ENCODE measurements at regions not wholly inside any gene's neighbourhood (a gene's known extent, or its start where the extent isn't known, plus 50 kb on each side); places are given as distances from the start of the nearest gene placed in this dataset.

DNA sequence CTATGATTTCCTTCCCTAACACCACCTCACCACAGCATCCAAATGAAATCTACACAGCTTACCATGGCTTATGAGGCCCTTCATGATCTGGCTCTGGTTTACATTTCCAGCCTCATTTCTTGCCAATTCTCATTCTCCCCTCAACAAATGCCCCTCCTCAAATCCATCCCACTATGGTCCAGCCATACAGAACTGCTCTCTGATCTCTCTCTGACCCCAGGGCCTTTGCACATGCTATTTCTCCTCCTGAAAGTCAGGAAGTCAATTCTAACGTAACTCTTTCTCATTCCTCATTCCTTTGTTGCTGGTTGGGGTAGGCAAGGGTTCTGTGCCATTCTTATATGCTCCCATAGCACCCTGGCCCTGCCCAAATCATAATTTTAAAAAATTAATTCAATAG lies 120.0 kb downstream of the LRIG2 start:
- TF ChIP-seq YY1 (IDR thresholded peaks at IDR 0.05; ENCODE audit: low read depth) (no peak), RAD21 (IDR thresholded peaks at IDR 0.05; ENCODE audit: low read depth) (no peak), TAF1 (IDR thresholded peaks at IDR 0.05; ENCODE audit: low read depth) (no peak), NFIC (IDR thresholded peaks at IDR 0.05) (no peak), CEBPB (IDR thresholded peaks at IDR 0.05) (no peak)

DNA sequence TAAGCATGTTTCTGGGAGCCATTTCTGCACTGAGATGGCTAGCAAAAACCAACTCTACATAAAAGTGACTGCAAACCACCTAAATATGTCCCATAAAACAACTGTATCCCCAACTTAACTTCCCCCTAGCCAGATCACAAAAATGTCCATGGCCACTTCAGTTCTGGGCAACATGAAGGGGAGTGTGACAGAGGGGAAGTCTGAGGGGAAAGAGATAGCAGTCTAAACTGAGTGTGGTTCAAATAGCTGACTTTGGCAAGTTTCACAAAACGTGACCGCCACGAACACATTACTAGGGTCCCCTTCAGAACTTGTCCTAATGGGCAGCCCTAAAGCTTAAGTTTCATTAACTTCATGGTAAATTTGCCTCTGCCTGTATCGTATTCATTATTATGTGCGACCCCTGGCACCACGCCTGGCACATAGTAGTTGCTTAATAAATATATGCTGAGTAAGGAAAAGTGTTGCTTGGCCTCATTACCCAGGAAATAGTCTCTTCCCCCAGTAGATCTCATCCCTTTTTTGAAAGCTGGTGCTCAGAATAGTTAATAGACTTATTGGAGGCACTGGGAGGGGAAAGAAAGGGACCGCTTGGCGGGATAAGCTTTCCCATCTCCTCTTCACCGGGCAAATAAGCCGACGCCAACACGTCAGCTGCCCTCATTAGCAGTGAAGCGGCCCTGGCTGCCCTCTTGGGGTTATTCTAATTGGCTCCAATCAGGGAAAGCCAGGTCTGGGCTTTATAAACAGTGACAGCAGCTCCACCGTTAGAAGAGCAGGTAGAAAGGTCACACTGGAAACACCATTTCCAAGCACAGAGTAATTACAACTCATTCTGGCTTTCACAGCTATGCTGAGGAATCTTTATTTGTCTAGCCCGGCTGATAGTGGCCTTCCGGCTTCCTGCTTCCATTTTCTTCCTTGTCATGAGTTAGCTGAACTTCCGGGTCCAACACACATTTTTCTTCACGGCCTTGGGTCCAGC lies 122.1 kb downstream of the LRIG2 start:
- TF ChIP-seq, protein P1, sequence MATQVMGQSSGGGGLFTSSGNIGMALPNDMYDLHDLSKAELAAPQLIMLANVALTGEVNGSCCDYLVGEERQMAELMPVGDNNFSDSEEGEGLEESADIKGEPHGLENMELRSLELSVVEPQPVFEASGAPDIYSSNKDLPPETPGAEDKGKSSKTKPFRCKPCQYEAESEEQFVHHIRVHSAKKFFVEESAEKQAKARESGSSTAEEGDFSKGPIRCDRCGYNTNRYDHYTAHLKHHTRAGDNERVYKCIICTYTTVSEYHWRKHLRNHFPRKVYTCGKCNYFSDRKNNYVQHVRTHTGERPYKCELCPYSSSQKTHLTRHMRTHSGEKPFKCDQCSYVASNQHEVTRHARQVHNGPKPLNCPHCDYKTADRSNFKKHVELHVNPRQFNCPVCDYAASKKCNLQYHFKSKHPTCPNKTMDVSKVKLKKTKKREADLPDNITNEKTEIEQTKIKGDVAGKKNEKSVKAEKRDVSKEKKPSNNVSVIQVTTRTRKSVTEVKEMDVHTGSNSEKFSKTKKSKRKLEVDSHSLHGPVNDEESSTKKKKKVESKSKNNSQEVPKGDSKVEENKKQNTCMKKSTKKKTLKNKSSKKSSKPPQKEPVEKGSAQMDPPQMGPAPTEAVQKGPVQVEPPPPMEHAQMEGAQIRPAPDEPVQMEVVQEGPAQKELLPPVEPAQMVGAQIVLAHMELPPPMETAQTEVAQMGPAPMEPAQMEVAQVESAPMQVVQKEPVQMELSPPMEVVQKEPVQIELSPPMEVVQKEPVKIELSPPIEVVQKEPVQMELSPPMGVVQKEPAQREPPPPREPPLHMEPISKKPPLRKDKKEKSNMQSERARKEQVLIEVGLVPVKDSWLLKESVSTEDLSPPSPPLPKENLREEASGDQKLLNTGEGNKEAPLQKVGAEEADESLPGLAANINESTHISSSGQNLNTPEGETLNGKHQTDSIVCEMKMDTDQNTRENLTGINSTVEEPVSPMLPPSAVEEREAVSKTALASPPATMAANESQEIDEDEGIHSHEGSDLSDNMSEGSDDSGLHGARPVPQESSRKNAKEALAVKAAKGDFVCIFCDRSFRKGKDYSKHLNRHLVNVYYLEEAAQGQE (IDR thresholded peaks at IDR 0.05; ENCODE audit: low read depth) = no peak
- TF ChIP-seq CREB1 (IDR thresholded peaks at IDR 0.05; ENCODE audit: low read depth) (no peak), RAD21 (IDR thresholded peaks at IDR 0.05; ENCODE audit: low read depth) (no peak), YY1 (IDR thresholded peaks at IDR 0.05; ENCODE audit: low read depth) (no peak), TCF12 (IDR thresholded peaks at IDR 0.05; ENCODE audit: low read depth) (no peak), EP300 (IDR thresholded peaks at IDR 0.05; ENCODE audit: borderline replicate concordance) (no peak), ZBTB7A (IDR thresholded peaks at IDR 0.05; ENCODE audit: low read depth) (no peak), NFIC (IDR thresholded peaks at IDR 0.05) (no peak), FOXM1 (IDR thresholded peaks at IDR 0.05; ENCODE audit: borderline replicate concordance, low read depth) (no peak), EGR1 (IDR thresholded peaks at IDR 0.05) (no peak), CEBPB (IDR thresholded peaks at IDR 0.05) (no peak), TAF1 (IDR thresholded peaks at IDR 0.05; ENCODE audit: low read depth) (no peak), TEAD4 (IDR thresholded peaks at IDR 0.05) (no peak)
- TF ChIP-seq, protein P2, sequence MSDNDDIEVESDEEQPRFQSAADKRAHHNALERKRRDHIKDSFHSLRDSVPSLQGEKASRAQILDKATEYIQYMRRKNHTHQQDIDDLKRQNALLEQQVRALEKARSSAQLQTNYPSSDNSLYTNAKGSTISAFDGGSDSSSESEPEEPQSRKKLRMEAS (IDR thresholded peaks at IDR 0.05) = no peak
- TF ChIP-seq, protein P3, sequence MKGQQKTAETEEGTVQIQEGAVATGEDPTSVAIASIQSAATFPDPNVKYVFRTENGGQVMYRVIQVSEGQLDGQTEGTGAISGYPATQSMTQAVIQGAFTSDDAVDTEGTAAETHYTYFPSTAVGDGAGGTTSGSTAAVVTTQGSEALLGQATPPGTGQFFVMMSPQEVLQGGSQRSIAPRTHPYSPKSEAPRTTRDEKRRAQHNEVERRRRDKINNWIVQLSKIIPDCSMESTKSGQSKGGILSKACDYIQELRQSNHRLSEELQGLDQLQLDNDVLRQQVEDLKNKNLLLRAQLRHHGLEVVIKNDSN (IDR thresholded peaks at IDR 0.05) = no peak

DNA sequence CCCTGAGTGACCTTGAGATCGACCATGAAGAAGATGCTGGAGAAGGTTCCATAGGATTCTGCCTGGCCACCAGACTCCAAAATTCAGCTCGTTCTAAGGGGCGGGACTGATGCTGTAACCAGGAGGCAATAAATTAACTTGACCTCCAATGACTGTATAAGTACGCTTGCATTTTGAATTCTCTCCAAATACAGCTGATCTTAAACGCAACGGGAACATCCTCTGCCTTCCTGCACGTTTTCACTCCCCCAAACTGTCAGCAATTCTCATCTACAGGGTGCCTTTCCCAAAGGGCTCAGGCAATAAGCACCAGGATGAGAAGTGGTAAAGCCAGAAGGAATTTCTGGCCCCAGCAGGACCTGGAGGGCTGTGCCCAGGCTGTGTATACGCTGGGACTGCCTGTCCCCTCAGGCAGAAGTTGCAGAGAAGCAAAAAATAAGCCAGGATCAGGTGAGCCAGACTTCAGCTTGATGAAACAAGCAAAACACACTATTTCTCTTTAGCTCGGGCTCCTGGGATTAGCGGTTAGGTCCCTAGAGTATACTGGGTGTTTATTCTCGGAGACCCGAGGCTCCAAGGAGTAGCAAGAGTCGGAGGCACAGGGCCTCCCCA lies 124.8 kb downstream of the LRIG2 start:
- TF ChIP-seq, protein P1 (IDR thresholded peaks at IDR 0.05; ENCODE audit: low read depth) = no peak
- TF ChIP-seq, protein P2 (IDR thresholded peaks at IDR 0.05) = no peak
- TF ChIP-seq ZBTB7A (IDR thresholded peaks at IDR 0.05; ENCODE audit: low read depth) (no peak), YY1 (IDR thresholded peaks at IDR 0.05; ENCODE audit: low read depth) (no peak), NFIC (IDR thresholded peaks at IDR 0.05) (no peak), CEBPB (IDR thresholded peaks at IDR 0.05) (no peak), TAF1 (IDR thresholded peaks at IDR 0.05; ENCODE audit: low read depth) (no peak), TCF12 (IDR thresholded peaks at IDR 0.05; ENCODE audit: low read depth) (no peak), EP300 (IDR thresholded peaks at IDR 0.05; ENCODE audit: borderline replicate concordance) (no peak), TEAD4 (IDR thresholded peaks at IDR 0.05) (no peak), FOXM1 (IDR thresholded peaks at IDR 0.05; ENCODE audit: borderline replicate concordance, low read depth) (no peak), RAD21 (IDR thresholded peaks at IDR 0.05; ENCODE audit: low read depth) (no peak), EGR1 (IDR thresholded peaks at IDR 0.05) (no peak), CREB1 (IDR thresholded peaks at IDR 0.05; ENCODE audit: low read depth) (no peak)
- TF ChIP-seq, protein P3 (IDR thresholded peaks at IDR 0.05) = no peak

DNA sequence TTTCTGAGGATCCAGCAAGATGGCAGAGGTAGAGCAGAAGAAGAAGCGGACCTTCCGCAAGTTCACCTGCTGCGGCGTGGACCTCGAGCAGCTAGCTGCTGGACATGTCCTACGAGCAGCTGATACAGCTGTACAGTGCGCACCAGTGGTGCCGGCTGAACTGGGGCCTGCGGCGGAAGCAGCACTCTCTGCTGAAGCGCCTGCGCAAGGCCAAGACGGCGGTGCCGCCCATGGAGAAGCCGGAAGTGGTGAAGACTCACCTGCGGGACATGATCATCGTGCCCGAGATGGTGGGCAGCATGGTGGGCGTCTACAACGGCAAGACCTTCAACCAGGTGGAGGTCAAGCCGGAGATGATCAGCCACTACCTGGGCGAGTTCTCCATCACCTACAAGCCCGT lies 125.8 kb downstream of the LRIG2 start:
- TF ChIP-seq, protein P2 (IDR thresholded peaks at IDR 0.05) = no peak
- TF ChIP-seq TEAD4 (IDR thresholded peaks at IDR 0.05) = no peak
- no peak for TF ChIP-seq RAD21 (IDR thresholded peaks at IDR 0.05; ENCODE audit: low read depth)
- no peak for TF ChIP-seq TAF1 (IDR thresholded peaks at IDR 0.05; ENCODE audit: low read depth)
- no peak for TF ChIP-seq ZBTB7A (IDR thresholded peaks at IDR 0.05; ENCODE audit: low read depth)
- no peak for TF ChIP-seq NFIC (IDR thresholded peaks at IDR 0.05)
- TF ChIP-seq YY1 (IDR thresholded peaks at IDR 0.05; ENCODE audit: low read depth) = no peak
- TF ChIP-seq FOXM1 (IDR thresholded peaks at IDR 0.05; ENCODE audit: borderline replicate concordance, low read depth) = no peak
- TF ChIP-seq, protein P1 (IDR thresholded peaks at IDR 0.05; ENCODE audit: low read depth) = no peak
- TF ChIP-seq EP300 (IDR thresholded peaks at IDR 0.05; ENCODE audit: borderline replicate concordance) = no peak
- TF ChIP-seq, protein P3 (IDR thresholded peaks at IDR 0.05) = no peak
- TF ChIP-seq CREB1 (IDR thresholded peaks at IDR 0.05; ENCODE audit: low read depth) = no peak
- no peak for TF ChIP-seq EGR1 (IDR thresholded peaks at IDR 0.05)
- TF ChIP-seq CEBPB (IDR thresholded peaks at IDR 0.05) = no peak
- TF ChIP-seq TCF12 (IDR thresholded peaks at IDR 0.05; ENCODE audit: low read depth) = no peak

Measured in Ishikawa (cell line).